IgD-negative memory B cell (primary cell): ENCODE measurements at regions not wholly inside any gene's neighbourhood (a gene's known extent, or its start where the extent isn't known, plus 50 kb on each side); places are given as distances from the start of the nearest gene placed in this dataset.

ENCODE experiments used
- H3K27ac Mint-ChIP-seq, 3 donors: one replicate each; pipeline ENCODE4 v1.8.0; 2020 to 2022; ENCODE audit warnings: mild to moderate bottlenecking in 3 of 3, mixed read lengths in 3 of 3, moderate library complexity in 1 of 3
- H3K27me3 Mint-ChIP-seq: one replicate; pipeline ENCODE4 v1.8.0; 2021; ENCODE audit warnings: mixed read lengths
- H3K36me3 Mint-ChIP-seq: one replicate; pipeline ENCODE4 v1.8.0; 2020; ENCODE audit warnings: mild to moderate bottlenecking, mixed read lengths
- H3K4me1 Mint-ChIP-seq, 3 donors: one replicate each; pipeline ENCODE4 v1.8.0; 2020 to 2022; ENCODE audit warnings: mixed read lengths in 3 of 3, mild to moderate bottlenecking in 1 of 3
- H3K4me3 Mint-ChIP-seq, 4 donors: one replicate each; pipeline ENCODE4 v1.8.0; 2020 to 2022; ENCODE audit warnings: mild to moderate bottlenecking in 4 of 4, mixed read lengths in 4 of 4, moderate library complexity in 3 of 4
- H3K9me3 Mint-ChIP-seq, 3 donors: one replicate each; pipeline ENCODE4 v1.8.0; 2020 to 2021; ENCODE audit warnings: mixed read lengths in 3 of 3, mild to moderate bottlenecking in 1 of 3

- Mint-ChIP-seq H3K36me3 (no peaks in the 10 kb centered on the region), H3K27ac (no peak overlapping the region)
Measured at GRCh38 chr3:188085584-188086560, 68.1 kb upstream of the LPP start.

GRCh38 chr3:188088948-188089685 lies 64.8 kb upstream of the LPP start:
- Mint-ChIP-seq H3K36me3 (peaks cover 5% of the 10 kb centered on the region), H3K27me3 (peaks cover 27% of the 10 kb centered on the region), H3K4me1 (peaks cover 16 to 26% (median 24%) of the 10 kb centered on the region in 3 donors), H3K27ac (no peak overlapping the region), H3K9me3 (no peaks in the 10 kb centered on the region), H3K4me3 (no peak overlapping the region)

More at GRCh38 chr3:188085584-188086560, 68.1 kb upstream of the LPP start:
- peaks cover 22% of the 10 kb centered on the region for H3K27me3 Mint-ChIP-seq
- H3K9me3 Mint-ChIP-seq: no peaks in the 10 kb centered on the region
- peak overlapping the region in 1 of 4 donors; percentile 63 for H3K4me3 Mint-ChIP-seq
- peaks cover 16 to 28% (median 24%) of the 10 kb centered on the region in 3 donors for H3K4me1 Mint-ChIP-seq

GRCh38 chr3:188090620-188091309 lies 63.2 kb upstream of the LPP start:
- Mint-ChIP-seq H3K4me1 (peaks cover 7 to 18% (median 13%) of the 10 kb centered on the region in 3 donors), H3K27me3 (peaks cover 22% of the 10 kb centered on the region), H3K27ac (no peak overlapping the region)

GRCh38 chr3:188091746-188092145 lies 62.2 kb upstream of the LPP start:
- Mint-ChIP-seq H3K27ac (no peak overlapping the region), H3K4me3 (no peak overlapping the region), H3K27me3 (peaks cover 21% of the 10 kb centered on the region), H3K4me1 (peaks cover 1 to 12% (median 8%) of the 10 kb centered on the region in 3 donors), H3K9me3 (no peaks in the 10 kb centered on the region), H3K36me3 (peaks cover 5% of the 10 kb centered on the region)

More at GRCh38 chr3:188090620-188091309, 63.2 kb upstream of the LPP start:
- no peaks in the 10 kb centered on the region for H3K9me3 Mint-ChIP-seq
- peaks cover 5% of the 10 kb centered on the region for H3K36me3 Mint-ChIP-seq
- no peak overlapping the region for H3K4me3 Mint-ChIP-seq

GRCh38 chr3:188092648-188093047 lies 61.3 kb upstream of the LPP start:
- Mint-ChIP-seq H3K36me3 (peaks cover 5% of the 10 kb centered on the region), H3K27ac (no peak overlapping the region), H3K27me3 (peaks cover 16% of the 10 kb centered on the region), H3K4me1 (peaks cover 1 to 11% (median 8%) of the 10 kb centered on the region in 3 donors), H3K9me3 (no peaks in the 10 kb centered on the region), H3K4me3 (no peak overlapping the region)

- H3K27me3 Mint-ChIP-seq: peaks cover 11% of the 10 kb centered on the region
- no peak overlapping the region for H3K27ac Mint-ChIP-seq
- H3K4me3 Mint-ChIP-seq: no peak overlapping the region
- H3K9me3 Mint-ChIP-seq: peaks cover 0 to 3% (median under 1%) of the 10 kb centered on the region in 3 donors
- H3K4me1 Mint-ChIP-seq: peaks cover 4 to 10% (median 7%) of the 10 kb centered on the region in 3 donors
- H3K36me3 Mint-ChIP-seq: peaks cover 7% of the 10 kb centered on the region
Measured at GRCh38 chr3:188095431-188095830, 58.5 kb upstream of the LPP start.

GRCh38 chr3:188097791-188098190 lies 56.2 kb upstream of the LPP start:
- peaks cover 3% of the 10 kb centered on the region for H3K36me3 Mint-ChIP-seq
- H3K4me3 Mint-ChIP-seq: peak overlapping the region in 1 of 4 donors; percentile 43
- peaks cover 4 to 10% (median 7%) of the 10 kb centered on the region in 3 donors for H3K4me1 Mint-ChIP-seq
- H3K9me3 Mint-ChIP-seq: peaks cover 4 to 11% (median 4%) of the 10 kb centered on the region in 3 donors
- peak overlapping the region in 1 of 3 donors; percentile 3 for H3K27ac Mint-ChIP-seq
- H3K27me3 Mint-ChIP-seq: peaks cover 6% of the 10 kb centered on the region

- H3K36me3 Mint-ChIP-seq: peaks cover 4% of the 10 kb centered on the region
- H3K27me3 Mint-ChIP-seq: peaks cover 4% of the 10 kb centered on the region
- H3K9me3 Mint-ChIP-seq: peaks cover 4 to 11% (median 4%) of the 10 kb centered on the region in 3 donors
- H3K27ac Mint-ChIP-seq: no peak overlapping the region
- peaks cover 4 to 10% (median 7%) of the 10 kb centered on the region in 3 donors for H3K4me1 Mint-ChIP-seq
- H3K4me3 Mint-ChIP-seq: no peak overlapping the region
Measured at GRCh38 chr3:188099907-188100306, 54.0 kb upstream of the LPP start.

- Mint-ChIP-seq H3K9me3 (peaks cover 4 to 11% (median 4%) of the 10 kb centered on the region in 3 donors), H3K4me3 (no peak overlapping the region), H3K27me3 (peaks cover 5% of the 10 kb centered on the region), H3K27ac (no peak overlapping the region), H3K36me3 (peaks cover 4% of the 10 kb centered on the region), H3K4me1 (peaks cover under 1 to 3% (median 3%) of the 10 kb centered on the region in 3 donors)
Measured at GRCh38 chr3:188102861-188103547, 51.0 kb upstream of the LPP start.

GRCh38 chr3:188104050-188104449 lies 49.9 kb upstream of the LPP start:
- H3K27ac Mint-ChIP-seq: no peak overlapping the region
- no peak overlapping the region for H3K4me3 Mint-ChIP-seq
- H3K9me3 Mint-ChIP-seq: peaks cover 4 to 11% (median 4%) of the 10 kb centered on the region in 3 donors
- H3K27me3 Mint-ChIP-seq: peaks cover 1% of the 10 kb centered on the region
- peaks cover 4% of the 10 kb centered on the region for H3K36me3 Mint-ChIP-seq
- H3K4me1 Mint-ChIP-seq: peaks cover 5 to 10% (median 6%) of the 10 kb centered on the region in 3 donors
